ENCODE measurements at regions not wholly inside any gene's neighbourhood (a gene's known extent, or its start where the extent isn't known, plus 50 kb on each side); places are given as distances from the start of the nearest gene placed in this dataset.

GRCh38 chr22:22702237-22703202 lies 58.1 kb downstream of the GGTLC2 start:
- H3K79me2 ChIP-seq (ENCODE audit: low read depth) = no peaks in the 10 kb centered on the region
- DNase-seq = no peak
- H3K27ac ChIP-seq = no peak overlapping the region
- intact Hi-C loops (cut with micrococcal nuclease; ENCODE audit: unreplicated experiment) = no loop called here
- no peak overlapping the region for H2AFZ ChIP-seq
- H4K20me1 ChIP-seq (ENCODE audit: insufficient read depth) = no peaks in the 10 kb centered on the region
- no peaks in the 10 kb centered on the region for H3K36me3 ChIP-seq (ENCODE audit: low read depth)
- H3K27me3 ChIP-seq (ENCODE audit: insufficient read depth, low read depth) = no peaks in the 10 kb centered on the region
- no peaks in the 10 kb centered on the region for H3K4me1 ChIP-seq (replicated peaks; ENCODE audit: insufficient read depth)
- ChIA-PET CTCF (no interaction called here), POLR2A (ENCODE audit: unreplicated experiment) (no interaction called here)
- no peak overlapping the region for H3K4me2 ChIP-seq
- H3K9me3 ChIP-seq (ENCODE audit: insufficient read depth, low read depth) = no peaks in the 10 kb centered on the region
- TF ChIP-seq EZH2 (IDR thresholded peaks at IDR 0.05; ENCODE audit: low read depth) (no peak), CTCF (conservative IDR thresholded peaks at IDR 0.05) (0 out of 2 replicates have a peak, but pooled peaks have one; percentile 39)
- H3K4me3 ChIP-seq = no peak overlapping the region
- no TSS peak for BruUV-seq (replicated peaks)
- no peaks in the 10 kb centered on the region for H3F3A ChIP-seq (ENCODE audit: insufficient read depth, low read depth)
- H3K9me2 ChIP-seq (ENCODE audit: insufficient read depth) = no peaks in the 10 kb centered on the region

GRCh38 chr22:22703203-22703570 lies 58.8 kb downstream of the GGTLC2 start:
- POLR2A ChIA-PET (ENCODE audit: unreplicated experiment) = no interaction called here
- no peak overlapping the region for H3K27ac ChIP-seq
- H3K36me3 ChIP-seq (ENCODE audit: low read depth) = no peaks in the 10 kb centered on the region
- H3K4me2 ChIP-seq = no peak overlapping the region
- DNase-seq = no peak
- no peaks in the 10 kb centered on the region for H3K27me3 ChIP-seq (ENCODE audit: insufficient read depth, low read depth)
- CTCF ChIA-PET = no interaction called here
- no peak overlapping the region for H3K4me3 ChIP-seq
- TF ChIP-seq EZH2 (IDR thresholded peaks at IDR 0.05; ENCODE audit: low read depth) = no peak
- TF ChIP-seq CTCF (conservative IDR thresholded peaks at IDR 0.05) = no peak
- H3K9me2 ChIP-seq (ENCODE audit: insufficient read depth) = no peaks in the 10 kb centered on the region
- intact Hi-C loops (cut with micrococcal nuclease; ENCODE audit: unreplicated experiment) = no loop called here
- H2AFZ ChIP-seq = no peak overlapping the region
- H3F3A ChIP-seq (ENCODE audit: insufficient read depth, low read depth) = no peaks in the 10 kb centered on the region
- H3K79me2 ChIP-seq (ENCODE audit: low read depth) = no peaks in the 10 kb centered on the region
- no TSS peak for BruUV-seq (replicated peaks)
- H4K20me1 ChIP-seq (ENCODE audit: insufficient read depth) = no peaks in the 10 kb centered on the region
- no peaks in the 10 kb centered on the region for H3K9me3 ChIP-seq (ENCODE audit: insufficient read depth, low read depth)
- no peaks in the 10 kb centered on the region for H3K4me1 ChIP-seq (replicated peaks; ENCODE audit: insufficient read depth)

GRCh38 chr22:22703715-22704114 lies 59.3 kb downstream of the GGTLC2 start:
- no peaks in the 10 kb centered on the region for H3K9me2 ChIP-seq (ENCODE audit: insufficient read depth)
- no peak overlapping the region for H3K4me2 ChIP-seq
- H3K4me1 ChIP-seq (replicated peaks; ENCODE audit: insufficient read depth) = no peaks in the 10 kb centered on the region
- no TSS peak for BruUV-seq (replicated peaks)
- H3K27me3 ChIP-seq (ENCODE audit: insufficient read depth, low read depth) = no peaks in the 10 kb centered on the region
- ChIA-PET POLR2A (ENCODE audit: unreplicated experiment) (no interaction called here), CTCF (no interaction called here)
- intact Hi-C loops (cut with micrococcal nuclease; ENCODE audit: unreplicated experiment) = no loop called here
- no peak overlapping the region for H3K27ac ChIP-seq
- no peak for TF ChIP-seq EZH2 (IDR thresholded peaks at IDR 0.05; ENCODE audit: low read depth)
- TF ChIP-seq CTCF (conservative IDR thresholded peaks at IDR 0.05) = no peak
- no peaks in the 10 kb centered on the region for H4K20me1 ChIP-seq (ENCODE audit: insufficient read depth)
- no peaks in the 10 kb centered on the region for H3K36me3 ChIP-seq (ENCODE audit: low read depth)
- H3F3A ChIP-seq (ENCODE audit: insufficient read depth, low read depth) = no peaks in the 10 kb centered on the region
- no peak overlapping the region for H2AFZ ChIP-seq
- no peak overlapping the region for H3K4me3 ChIP-seq
- DNase-seq = no peak
- no peaks in the 10 kb centered on the region for H3K9me3 ChIP-seq (ENCODE audit: insufficient read depth, low read depth)
- H3K79me2 ChIP-seq (ENCODE audit: low read depth) = no peaks in the 10 kb centered on the region

Measured in PC-9 (cell line).